A673 (cell line): ENCODE measurements at regions not wholly inside any gene's neighbourhood (a gene's known extent, or its start where the extent isn't known, plus 50 kb on each side); places are given as distances from the start of the nearest gene placed in this dataset.

Experiments used
- CTCF ChIP-seq: fragments of 300-800, 200-600 bp; sonication (generic); conservative IDR thresholded peaks from 2 replicates; pipeline ENCODE4 v1.5.1; 2017; ENCODE audit warnings: low read depth, mild to moderate bottlenecking, antibody characterized with exemption, low read length, moderate library complexity, mixed read lengths
- EZH2 ChIP-seq: fragments of 200-600 bp; sonication (generic); IDR thresholded peaks from 2 replicates; pipeline ENCODE4 v1.6.1; 2017; ENCODE audit warnings: borderline replicate concordance, low read depth, mild to moderate bottlenecking, mixed read lengths, antibody characterized with exemption, low read length; ENCODE audit not compliant: poor library complexity, severe bottlenecking

DNA sequence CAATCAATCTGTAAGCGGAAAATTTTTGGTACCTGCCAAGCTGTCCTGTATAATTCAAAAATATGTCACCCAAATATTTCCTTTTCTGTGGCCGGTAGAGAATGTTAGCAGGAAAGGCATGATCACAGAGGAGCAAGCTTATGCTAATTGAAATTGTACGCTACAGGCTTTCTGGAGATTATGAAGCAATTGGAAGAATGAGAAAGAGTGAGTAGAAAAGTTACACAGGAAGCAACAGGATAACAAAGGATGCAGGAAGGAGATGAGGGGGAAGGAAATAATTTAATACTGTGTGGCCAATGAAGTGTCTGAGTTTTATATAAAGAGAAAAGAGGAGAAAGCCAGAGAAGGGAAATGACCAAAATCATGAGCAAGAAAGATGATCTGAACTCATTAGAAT lies 627.2 kb upstream of the STXBP6 start:
- TF ChIP-seq CTCF (no peak), EZH2 (no peak)
